ENCODE measurements at regions not wholly inside any gene's neighbourhood (a gene's known extent, or its start where the extent isn't known, plus 50 kb on each side); places are given as distances from the start of the nearest gene placed in this dataset.

DNA sequence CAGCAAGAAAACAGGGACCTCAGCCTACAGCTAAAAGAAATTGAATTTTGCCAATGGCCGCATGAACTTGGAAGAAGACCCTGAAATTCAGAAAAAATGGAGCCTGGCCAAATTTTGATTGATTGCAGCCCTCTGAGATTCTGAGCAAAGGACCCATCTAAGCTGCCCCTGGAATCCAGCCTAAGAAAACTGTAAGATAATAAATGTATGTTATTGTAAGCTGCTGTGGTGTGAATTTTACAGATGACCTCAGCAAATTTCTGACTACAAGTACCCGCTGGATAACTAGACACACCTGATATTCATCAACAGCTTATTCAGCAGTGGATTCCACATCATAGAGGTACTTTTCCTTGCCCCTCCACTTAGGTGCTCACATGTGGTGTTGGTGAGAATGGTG, 119.5 kb upstream of the EPHA5 start:
- no peak for DNase-seq (ENCODE audit: low read depth in 2 of 2)

DNA sequence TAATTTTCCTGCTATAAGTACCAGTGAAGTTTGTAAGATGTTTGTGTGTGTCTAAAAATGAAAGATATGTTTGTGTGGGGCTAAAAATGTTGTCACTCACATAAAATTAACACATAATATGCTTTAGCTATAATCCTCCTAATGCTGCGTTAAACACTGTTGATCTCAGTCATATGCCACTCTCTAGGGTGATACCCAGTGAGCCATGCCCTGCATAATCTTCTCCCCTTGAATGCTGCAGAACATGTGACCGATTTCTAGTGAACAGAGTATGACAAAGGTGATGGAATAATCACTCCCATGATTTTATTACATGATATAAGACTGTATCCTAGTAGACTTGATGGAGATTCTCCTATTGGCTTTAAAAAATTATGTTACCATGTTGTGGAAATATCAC, 119.1 kb upstream of the EPHA5 start:
- no peak for DNase-seq (ENCODE audit: low read depth in 2 of 2)

DNA sequence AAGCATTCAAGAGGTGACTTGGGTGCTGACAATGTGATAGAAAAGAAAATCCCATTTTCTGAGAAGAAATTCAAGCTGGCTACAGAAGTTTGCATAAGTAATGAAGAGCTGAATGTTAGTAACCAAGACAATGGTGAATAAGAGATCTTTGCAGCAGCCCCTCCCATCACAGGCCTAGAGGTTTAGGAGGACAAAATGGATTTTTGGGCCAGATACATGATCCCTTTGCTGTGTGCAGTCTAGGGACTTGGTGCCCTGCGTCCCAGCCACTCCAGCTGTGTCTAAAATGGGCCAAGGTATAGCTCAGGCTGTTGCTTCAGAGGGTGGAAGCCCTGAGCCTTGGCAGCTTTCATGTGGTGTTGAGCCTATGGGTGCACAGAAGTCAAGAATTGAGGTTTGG, 107.0 kb upstream of the EPHA5 start:
- no peak for DNase-seq (ENCODE audit: low read depth in 2 of 2)

DNA sequence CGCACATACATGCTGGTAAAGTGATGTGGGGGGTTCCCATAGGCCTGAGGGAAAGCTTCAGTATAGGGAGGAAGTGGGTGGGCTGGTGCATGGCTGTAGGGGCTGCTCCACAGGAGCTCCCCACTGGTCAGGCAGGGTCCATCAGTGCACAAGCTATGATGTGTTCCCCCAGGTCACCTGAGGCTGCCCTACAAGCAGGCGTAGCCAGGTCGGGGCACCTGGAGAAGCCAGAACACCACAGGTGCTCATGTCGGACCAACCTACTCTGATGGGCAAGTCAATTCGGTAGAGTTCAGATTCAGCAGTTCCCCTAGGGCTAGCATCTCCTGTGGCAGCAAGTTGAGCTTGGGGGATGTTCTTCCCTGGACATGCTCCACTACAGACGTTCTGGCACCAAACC, 103.3 kb upstream of the EPHA5 start:
- no peak for DNase-seq (ENCODE audit: low read depth in 2 of 2)

DNA sequence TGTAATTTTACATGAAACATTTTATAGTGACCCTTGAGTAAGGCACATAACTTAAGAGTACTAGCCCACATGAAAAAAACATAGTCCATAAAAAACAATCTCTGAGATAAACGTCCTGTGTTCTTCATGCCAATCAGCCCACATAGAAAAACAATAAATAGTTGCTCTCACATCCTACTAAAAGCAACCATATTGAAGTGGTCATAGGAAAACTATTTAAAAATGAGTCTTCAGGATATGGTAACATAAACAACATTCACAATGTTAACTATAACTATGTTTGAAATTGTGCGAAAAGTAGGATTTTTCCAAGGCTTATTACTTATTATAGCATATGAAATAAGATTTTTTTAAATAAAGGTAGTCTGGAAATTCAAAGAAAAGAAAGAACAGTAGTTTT, 77.1 kb upstream of the EPHA5 start:
- DNase-seq (ENCODE audit: low read depth in 2 of 2): no peak

DNA sequence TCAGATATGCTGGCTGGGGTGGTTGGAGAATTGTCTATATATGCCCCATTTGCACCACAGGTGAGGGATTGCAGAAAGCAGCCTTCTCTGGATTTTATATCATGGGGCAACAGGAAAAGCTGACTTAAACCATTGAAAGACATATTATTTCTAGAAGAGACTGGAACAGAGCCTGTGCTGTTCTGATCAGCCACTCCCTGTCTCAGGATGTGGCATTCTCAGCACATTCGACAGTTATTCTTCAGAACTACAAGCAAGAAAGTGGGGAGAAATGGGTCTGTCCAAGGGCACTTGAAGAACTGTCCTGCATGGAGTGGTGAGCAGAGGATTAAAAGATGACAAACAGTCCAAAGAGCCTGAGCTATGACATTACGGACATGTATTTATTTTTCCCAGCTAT, 67.8 kb upstream of the EPHA5 start:
- no peak for DNase-seq (ENCODE audit: low read depth in 2 of 2)

DNA sequence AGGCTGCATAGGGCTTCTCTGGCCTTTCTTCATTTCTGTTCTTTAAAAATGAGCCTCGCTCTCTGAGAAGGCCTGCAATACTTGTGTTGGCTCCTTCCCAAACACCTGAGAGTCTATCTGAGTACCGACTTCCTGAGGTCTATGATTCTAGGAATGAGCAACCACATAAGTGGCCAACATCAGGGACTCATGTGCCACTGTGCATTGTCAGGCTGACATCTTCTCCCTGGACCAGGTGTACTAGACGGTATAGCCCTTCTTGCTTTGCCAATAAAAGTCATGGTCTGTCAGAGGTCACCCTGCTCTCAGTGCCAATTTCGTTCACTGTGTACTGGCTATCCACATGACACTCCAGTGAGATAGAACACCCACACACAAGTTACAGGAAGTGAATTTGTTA, 67.4 kb upstream of the EPHA5 start:
- DNase-seq (ENCODE audit: low read depth in 2 of 2): no peak

DNA sequence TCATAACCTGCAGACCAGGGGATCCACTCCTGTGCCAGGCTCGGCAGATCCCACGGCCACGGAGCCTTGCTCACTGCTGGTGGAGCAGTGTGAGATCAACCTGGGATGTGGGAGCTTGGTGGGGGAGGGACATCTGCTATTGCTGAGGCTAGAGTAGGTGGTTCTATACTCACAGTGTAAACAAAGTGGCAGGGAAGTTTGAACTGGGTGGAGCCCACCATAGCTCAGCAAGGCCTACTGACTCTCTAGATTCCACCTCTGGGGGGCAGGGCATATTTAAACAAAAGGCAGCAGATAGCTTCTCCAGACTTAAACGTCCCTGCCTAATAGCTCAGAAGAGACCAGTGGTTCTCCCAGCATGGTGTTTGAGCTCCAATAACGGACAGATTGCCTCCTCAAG, 54.7 kb upstream of the EPHA5 start:
- DNase-seq (ENCODE audit: low read depth in 2 of 2): no peak

Data from activated CD8-positive, alpha-beta memory T cell treated with anti-CD3 and anti-CD28 coated beads for 4 hours (primary cell).